HEK293 (cell line): ENCODE measurements at regions not wholly inside any gene's neighbourhood (a gene's known extent, or its start where the extent isn't known, plus 50 kb on each side); places are given as distances from the start of the nearest gene placed in this dataset.

Experiments
- CTCF ChIA-PET: fragments of 350-600 bp; formaldehyde crosslinking; extraction: SDS; loops from one replicate; lab custom pipeline; 2021; ENCODE audit warnings: antibody characterized with exemption; lab: Yijun Ruan, JAX
- POLR2A ChIA-PET: fragments of 300-600 bp; formaldehyde crosslinking; extraction: SDS; loops from one replicate; lab custom pipeline; 2020; ENCODE audit warnings: antibody characterized with exemption, inconsistent platforms; lab: Yijun Ruan, JAX
- H3K27ac ChIP-seq: fragments of 200-500 bp; sonication (Bioruptor generic); 2 replicates; pipeline ENCODE4 v1.5.1; 2014; ENCODE audit warnings: low read depth, low read length, control low read depth, inconsistent platforms; ENCODE audit errors: extremely low read depth
- H3K36me3 ChIP-seq, 2 experiments: fragments of 200-500 bp in 1 of 2; sonication (Bioruptor generic) in 1 of 2; 1 replicate in 1 of 2; 2 replicates in 1 of 2; pipeline ENCODE4 v1.5.1; 2014 to 2017; ENCODE audit warnings: inconsistent platforms in 2 of 2, low read length in 2 of 2; ENCODE audit not compliant: control insufficient read depth in 2 of 2, insufficient read depth in 1 of 2
- H3K4me1 ChIP-seq: fragments of 200-500 bp; sonication (Bioruptor generic); 2 replicates; pipeline ENCODE4 v1.5.1; 2014; ENCODE audit warnings: mild to moderate bottlenecking, low read length, inconsistent platforms; ENCODE audit not compliant: control insufficient read depth, insufficient read depth
- H3K4me3 ChIP-seq: 2 replicates; pipeline ENCODE4 v1.5.1; 2011; ENCODE audit warnings: low read depth, mild to moderate bottlenecking, control low read depth, low read length, moderate library complexity
- H3K9me3 ChIP-seq: fragments of 200-500 bp; sonication (Bioruptor generic); 2 replicates; pipeline ENCODE4 v1.5.1; 2014; ENCODE audit warnings: low read depth, low read length, inconsistent platforms; ENCODE audit not compliant: control insufficient read depth, insufficient read depth
- GLIS1 ChIP-seq: fragments of 450-650 bp; formaldehyde crosslinking; IDR thresholded peaks from 2 replicates; pipeline ENCODE4 v1.5.1; 2016; ENCODE audit warnings: missing biosample characterization, missing genetic modification characterization
- KLF7 ChIP-seq: fragments of 450-650 bp; formaldehyde crosslinking; IDR thresholded peaks from 2 replicates; pipeline ENCODE4 v1.5.1; 2016; ENCODE audit warnings: missing biosample characterization, missing genetic modification characterization, borderline replicate concordance
- KLF9 ChIP-seq: fragments of 450-650 bp; formaldehyde crosslinking; IDR thresholded peaks from 2 replicates; pipeline ENCODE4 v1.5.1; 2016; ENCODE audit warnings: missing biosample characterization, missing genetic modification characterization, low read depth
- PRDM2 ChIP-seq: fragments of 450-650 bp; formaldehyde crosslinking; IDR thresholded peaks from 2 replicates; pipeline ENCODE4 v1.5.1; 2016; ENCODE audit warnings: missing biosample characterization, missing genetic modification characterization, borderline replicate concordance
- TCF7L2 ChIP-seq: IDR thresholded peaks from 2 replicates; pipeline ENCODE4 v1.6.1; 2011; ENCODE audit warnings: low read depth, mild to moderate bottlenecking, inconsistent platforms, low read length, moderate library complexity, borderline replicate concordance
- TRIM28 ChIP-seq: IDR thresholded peaks from 2 replicates; pipeline ENCODE4 v1.6.1; 2011; ENCODE audit warnings: low read length, control low read depth, borderline replicate concordance
- ZNF132 ChIP-seq: fragments of 450-650 bp; formaldehyde crosslinking; IDR thresholded peaks from 2 replicates; pipeline ENCODE4 v1.5.1; 2017; ENCODE audit warnings: missing biosample characterization, missing genetic modification characterization, borderline replicate concordance
- ZNF155 ChIP-seq: fragments of 450-650 bp; formaldehyde crosslinking; IDR thresholded peaks from 2 replicates; pipeline ENCODE4 v1.5.1; 2016; ENCODE audit warnings: missing biosample characterization, missing genetic modification characterization
- ZNF157 ChIP-seq: fragments of 450-650 bp; formaldehyde crosslinking; IDR thresholded peaks from 2 replicates; pipeline ENCODE4 v1.5.1; 2016; ENCODE audit warnings: missing biosample characterization, missing genetic modification characterization
- ZNF175 ChIP-seq: fragments of 450-650 bp; formaldehyde crosslinking; IDR thresholded peaks from 2 replicates; pipeline ENCODE4 v1.5.1; 2016; ENCODE audit warnings: missing biosample characterization, missing genetic modification characterization
- ZNF19 ChIP-seq: fragments of 450-650 bp; formaldehyde crosslinking; IDR thresholded peaks from 2 replicates; pipeline ENCODE4; 2016; ENCODE audit warnings: missing biosample characterization, missing genetic modification characterization, low read depth
- ZNF202 ChIP-seq: fragments of 450-650 bp; formaldehyde crosslinking; IDR thresholded peaks from 2 replicates; pipeline ENCODE4 v1.5.1; 2016; ENCODE audit warnings: missing biosample characterization, missing genetic modification characterization, borderline replicate concordance
- ZNF394 ChIP-seq: fragments of 450-650 bp; formaldehyde crosslinking; IDR thresholded peaks from 2 replicates; pipeline ENCODE4 v1.5.1; 2016; ENCODE audit warnings: missing biosample characterization, missing genetic modification characterization, mild to moderate bottlenecking, moderate library complexity, borderline replicate concordance
- ZNF518A ChIP-seq: fragments of 450-650 bp; formaldehyde crosslinking; conservative IDR thresholded peaks from 2 replicates; pipeline ENCODE4 v1.5.1; 2016; ENCODE audit warnings: low read depth, missing biosample characterization, missing genetic modification characterization
- ZNF548 ChIP-seq: fragments of 450-650 bp; formaldehyde crosslinking; IDR thresholded peaks from 2 replicates; pipeline ENCODE4 v1.5.1; 2016; ENCODE audit warnings: missing biosample characterization, missing genetic modification characterization
- ZNF558 ChIP-seq: fragments of 450-650 bp; formaldehyde crosslinking; IDR thresholded peaks from 2 replicates; pipeline ENCODE4 v1.5.1; 2016; ENCODE audit warnings: missing biosample characterization, missing genetic modification characterization
- ZNF580 ChIP-seq: fragments of 450-650 bp; formaldehyde crosslinking; IDR thresholded peaks from 2 replicates; pipeline ENCODE4 v1.5.1; 2016; ENCODE audit warnings: missing biosample characterization, missing genetic modification characterization
- ZNF624 ChIP-seq: fragments of 450-650 bp; formaldehyde crosslinking; IDR thresholded peaks from 2 replicates; pipeline ENCODE4 v1.5.1; 2017; ENCODE audit warnings: missing biosample characterization, missing genetic modification characterization
- ZNF645 ChIP-seq: fragments of 450-650 bp; formaldehyde crosslinking; IDR thresholded peaks from 2 replicates; pipeline ENCODE4; 2016; ENCODE audit warnings: missing biosample characterization, missing genetic modification characterization
- ZNF777 ChIP-seq: fragments of 450-650 bp; formaldehyde crosslinking; IDR thresholded peaks from 2 replicates; pipeline ENCODE4 v1.5.1; 2017; ENCODE audit warnings: missing biosample characterization, missing genetic modification characterization, borderline replicate concordance
- ZNF785 ChIP-seq: fragments of 450-650 bp; formaldehyde crosslinking; IDR thresholded peaks from 2 replicates; pipeline ENCODE4 v1.5.1; 2016; ENCODE audit warnings: missing biosample characterization, missing genetic modification characterization
- ZNF792 ChIP-seq: fragments of 450-650 bp; formaldehyde crosslinking; IDR thresholded peaks from 2 replicates; pipeline ENCODE4 v1.5.1; 2016; ENCODE audit warnings: missing biosample characterization, missing genetic modification characterization
- ZSCAN23 ChIP-seq: fragments of 450-650 bp; formaldehyde crosslinking; IDR thresholded peaks from 2 replicates; pipeline ENCODE4 v1.5.1; 2016; ENCODE audit warnings: missing biosample characterization, missing genetic modification characterization

- TF ChIP-seq ZNF792 (tag by site-specific recombination) (no peak), ZNF548 (tag by site-specific recombination) (no peak), ZNF394 (tag by site-specific recombination) (no peak), KLF9 (tag by site-specific recombination) (no peak), ZNF580 (no peak), ZSCAN23 (tag by site-specific recombination) (no peak)
Observed at GRCh38 chr5:166936351-166936750, 1355.1 kb upstream of the WWC1 start (continued).

- no peak overlapping the region for H3K4me3 ChIP-seq
- CTCF ChIA-PET, result no interaction called here
- POLR2A ChIA-PET, result no interaction called here
- no peak overlapping the region for H3K27ac ChIP-seq
- H3K9me3 ChIP-seq, result no peaks in the 10 kb centered on the region
- TF ChIP-seq GLIS1 (tag by site-specific recombination) (no peak), ZNF777 (no peak), KLF7 (tag by site-specific recombination) (no peak), ZNF624 (no peak), ZNF518A (tag by site-specific recombination) (no peak), ZNF785 (tag by site-specific recombination) (no peak), ZNF155 (tag by site-specific recombination) (no peak), ZNF175 (tag by site-specific recombination) (no peak), ZNF157 (tag by site-specific recombination) (no peak), ZNF558 (tag by site-specific recombination) (no peak), ZNF19 (tag by site-specific recombination) (no peak), TRIM28 (no peak), ZNF645 (no peak), PRDM2 (tag by site-specific recombination) (no peak), ZNF132 (tag by site-specific recombination) (no peak), TCF7L2 (no peak), ZNF202 (tag by site-specific recombination) (no peak)
- TF ChIP-seq, all 188 proteins: peak for 0
- no peaks in the 10 kb centered on the region for H3K36me3 ChIP-seq
- H3K4me1 ChIP-seq, result no peaks in the 10 kb centered on the region
Observed at GRCh38 chr5:166938071-166938470, 1353.4 kb upstream of the WWC1 start.
